GM18519 (cell line): ENCODE measurements at regions not wholly inside any gene's neighbourhood (a gene's known extent, or its start where the extent isn't known, plus 50 kb on each side); places are given as distances from the start of the nearest gene placed in this dataset.
"Not testable (repeated sequence)": the region's sequence is repeated elsewhere in the genome, so short reads cannot be mapped to it uniquely, and the experiment has no call there.

ENCODE experiments used
- ATAC-seq: cut with Tn5 transposase; IDR thresholded peaks from one replicate; pipeline ENCODE4 v1.9.1; 2021; ENCODE audit warnings: mild to moderate bottlenecking, moderate library complexity; ENCODE audit not compliant: unreplicated experiment, low FRiP score

DNA sequence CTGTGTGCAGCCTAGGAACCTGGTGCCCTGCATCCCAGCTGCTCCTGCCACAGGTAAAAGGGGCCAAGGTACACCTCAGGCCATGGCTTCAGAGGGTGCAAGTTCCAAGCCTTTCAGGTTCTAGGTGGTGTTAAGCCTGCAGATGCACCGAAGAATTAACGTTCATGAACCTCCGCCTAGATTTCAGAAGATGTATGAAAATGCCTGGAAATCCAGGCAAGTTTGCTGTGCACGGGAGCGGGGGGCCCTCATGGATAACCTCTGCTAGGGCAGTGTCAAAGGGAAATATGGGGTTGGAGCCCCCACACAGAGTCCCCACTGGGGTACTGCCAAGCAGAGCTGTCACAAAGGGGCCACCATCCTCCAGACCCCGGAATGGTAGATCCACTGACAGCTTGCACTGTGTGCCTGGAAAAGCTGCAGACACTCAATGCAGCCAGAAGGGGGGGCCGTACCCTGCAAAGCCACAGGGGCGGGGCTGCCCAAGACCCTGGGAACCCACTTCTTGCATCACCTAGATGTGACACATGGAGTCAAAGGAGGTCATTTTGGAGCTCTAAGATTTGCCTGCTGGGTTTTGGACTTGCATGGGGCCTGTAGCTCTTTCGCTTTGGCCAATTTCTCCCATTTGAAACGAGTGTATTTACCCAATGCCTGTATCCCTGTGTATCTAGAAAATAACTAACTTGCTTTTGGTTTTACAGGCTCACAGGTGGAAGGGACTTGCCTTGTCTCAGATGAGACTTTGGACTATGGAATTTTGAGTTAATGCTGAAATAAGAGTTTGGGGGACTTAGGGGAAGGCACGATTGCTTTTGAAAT is 145.2 kb upstream of the C1QTNF3 start:
- ATAC-seq = not testable (repeated sequence)

DNA sequence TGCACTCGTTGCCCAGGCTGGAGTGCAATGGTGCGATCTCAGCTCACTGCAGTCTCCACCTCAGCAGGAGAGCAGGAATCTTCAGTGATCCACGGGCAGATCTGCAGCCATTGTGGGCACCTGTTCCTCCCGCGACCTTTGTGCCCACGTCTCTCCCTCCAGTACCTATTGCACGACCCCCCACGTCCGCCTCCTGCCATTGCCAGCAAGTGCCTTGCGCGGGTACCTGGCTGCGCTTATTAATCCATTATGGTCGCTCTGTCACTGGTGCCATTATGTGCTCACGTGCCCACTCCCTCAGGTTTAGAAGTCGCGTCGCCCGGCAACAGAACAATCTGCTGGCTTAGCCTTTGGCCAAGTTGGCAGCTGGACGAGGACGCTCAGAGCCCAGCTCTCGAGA is 146.2 kb upstream of the C1QTNF3 start:
- not testable (repeated sequence) for ATAC-seq

- ATAC-seq = not testable (repeated sequence)
Observed at GRCh38 chr5:34189752-34190411, 146.9 kb upstream of the C1QTNF3 start.

DNA sequence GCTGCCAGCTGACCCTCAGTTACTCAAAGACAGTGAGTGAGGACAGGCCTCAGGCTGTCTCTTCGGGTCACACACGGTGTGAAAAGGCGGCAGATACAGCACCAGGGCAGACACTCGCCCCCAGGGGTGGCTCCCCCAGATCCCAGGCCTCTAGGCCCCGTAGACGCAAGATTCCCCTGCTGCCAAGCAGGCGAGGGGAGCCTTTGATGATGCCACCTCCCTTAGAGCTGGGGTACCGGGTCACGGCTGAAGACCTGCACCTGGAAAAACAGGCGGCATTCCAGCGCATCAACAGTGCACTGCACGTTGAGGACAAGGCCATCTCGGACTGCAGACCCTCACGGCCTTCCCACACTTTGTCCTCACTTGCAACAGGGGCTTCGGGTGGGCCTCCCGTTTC is 147.5 kb upstream of the C1QTNF3 start:
- ATAC-seq = not testable (repeated sequence)

DNA sequence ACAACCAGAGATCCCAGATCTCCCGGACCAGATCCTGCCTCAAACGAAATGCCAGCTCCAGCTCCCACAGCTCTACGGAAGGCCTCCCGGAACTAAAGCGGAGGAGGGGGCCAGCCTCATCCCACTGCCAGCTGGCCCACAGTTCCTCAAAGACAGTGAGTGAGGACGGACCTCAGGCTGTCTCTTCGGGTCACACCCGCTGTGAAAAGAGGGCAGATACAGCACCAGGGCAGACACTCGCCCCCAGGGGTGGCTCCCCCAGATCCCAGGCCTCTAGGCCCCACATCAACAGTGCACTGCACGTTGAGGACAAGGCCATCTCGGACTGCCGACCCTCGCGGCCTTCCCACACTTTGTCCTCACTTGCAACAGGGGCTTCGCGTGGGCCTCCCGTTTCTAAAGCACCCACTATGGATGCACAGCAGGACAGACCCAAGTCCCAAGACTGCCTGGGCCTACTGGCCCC is 148.3 kb upstream of the C1QTNF3 start:
- ATAC-seq = not testable (repeated sequence)

GRCh38 chr5:34192064-34192922 is 149.3 kb upstream of the C1QTNF3 start:
- ATAC-seq = not testable (repeated sequence)

GRCh38 chr5:34192923-34193262 is 149.9 kb upstream of the C1QTNF3 start:
- ATAC-seq = not testable (repeated sequence)

- ATAC-seq = not testable (repeated sequence)
Observed at GRCh38 chr5:34193297-34193696, 150.3 kb upstream of the C1QTNF3 start.

GRCh38 chr5:34193804-34194203 is 150.8 kb upstream of the C1QTNF3 start:
- not testable (repeated sequence) for ATAC-seq

GRCh38 chr5:34196091-34196490 is 153.1 kb upstream of the C1QTNF3 start:
- ATAC-seq = not testable (repeated sequence)

DNA sequence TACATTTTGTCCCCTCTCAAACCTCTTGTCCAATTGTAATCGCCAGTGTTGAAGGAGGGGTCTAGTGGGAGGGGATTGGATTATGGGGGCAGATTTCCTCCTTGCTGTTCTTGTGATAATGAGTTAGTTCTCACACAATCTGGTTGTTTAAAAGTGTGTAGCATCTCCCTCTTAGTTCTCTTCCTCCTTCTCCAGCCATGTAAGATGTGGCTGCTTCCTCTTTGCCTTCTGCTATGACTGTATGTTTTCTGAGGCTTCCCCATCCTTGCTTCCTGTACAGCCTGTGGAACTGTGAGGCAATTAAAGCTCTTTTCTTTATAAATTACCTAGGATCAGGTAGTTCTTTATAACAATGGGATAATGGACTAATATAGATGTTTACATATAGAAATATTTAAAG is 162.3 kb upstream of the C1QTNF3 start:
- not testable (repeated sequence) for ATAC-seq

- ATAC-seq = not testable (repeated sequence)
Observed at GRCh38 chr5:34217386-34217785, 174.4 kb upstream of the C1QTNF3 start.

DNA sequence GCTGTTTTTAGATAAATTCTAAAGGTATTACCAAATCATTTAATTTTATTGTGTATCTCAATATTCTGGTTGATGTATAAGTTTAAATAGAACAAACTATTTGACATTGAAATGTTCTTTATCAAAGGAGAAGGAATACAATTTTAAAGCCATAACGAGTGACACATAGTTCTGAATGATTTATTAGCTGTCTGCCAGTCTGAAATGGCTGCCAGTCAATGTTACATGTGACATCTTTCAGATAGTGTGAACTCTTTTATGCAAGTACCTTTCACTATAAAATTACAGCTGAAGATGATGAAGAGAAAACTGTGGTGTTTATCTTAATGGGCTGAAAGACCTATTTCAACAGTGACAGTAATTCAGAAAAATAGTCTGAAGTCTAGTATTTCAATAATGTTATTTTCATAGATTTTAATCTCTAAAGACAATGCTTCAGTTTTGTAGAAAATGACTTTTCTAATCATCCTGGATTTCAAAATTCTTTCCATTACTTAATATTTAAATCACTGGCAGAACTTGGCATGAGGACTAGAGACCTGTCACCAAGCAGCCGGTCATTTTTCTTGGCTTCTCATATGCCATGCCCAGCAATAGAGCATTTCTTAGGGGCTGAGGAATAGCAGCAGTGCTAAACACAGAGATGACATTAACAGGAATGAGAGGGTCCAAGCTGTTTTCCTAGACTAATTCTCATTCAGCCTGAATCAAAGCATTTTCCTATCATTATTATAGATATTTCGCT is 178.5 kb upstream of the C1QTNF3 start:
- not testable (repeated sequence) for ATAC-seq

GRCh38 chr5:34223158-34223557 is 180.1 kb upstream of the C1QTNF3 start:
- not testable (repeated sequence) for ATAC-seq

DNA sequence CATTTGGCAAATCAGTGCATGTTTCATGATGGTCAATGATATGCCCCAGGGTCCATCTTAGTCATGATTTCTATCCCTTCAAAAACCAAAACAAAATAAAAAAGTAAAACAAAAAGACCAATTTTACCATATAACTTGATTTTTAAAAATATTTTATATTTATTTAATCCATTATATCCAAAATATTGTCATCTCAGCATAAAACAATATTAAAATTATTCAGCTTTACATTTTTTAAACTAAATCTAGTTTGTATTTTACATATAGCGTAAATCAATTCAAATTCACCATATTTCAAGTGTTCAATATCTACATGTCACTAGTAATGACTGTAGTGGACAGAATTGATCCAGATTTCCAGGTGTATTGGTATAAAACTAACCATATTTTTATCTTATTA is 187.4 kb upstream of the C1QTNF3 start:
- not testable (repeated sequence) for ATAC-seq

GRCh38 chr5:34243802-34244201 is 200.8 kb upstream of the C1QTNF3 start:
- ATAC-seq = not testable (repeated sequence)

- not testable (repeated sequence) for ATAC-seq
Observed at GRCh38 chr5:34244281-34245031, 201.4 kb upstream of the C1QTNF3 start.

DNA sequence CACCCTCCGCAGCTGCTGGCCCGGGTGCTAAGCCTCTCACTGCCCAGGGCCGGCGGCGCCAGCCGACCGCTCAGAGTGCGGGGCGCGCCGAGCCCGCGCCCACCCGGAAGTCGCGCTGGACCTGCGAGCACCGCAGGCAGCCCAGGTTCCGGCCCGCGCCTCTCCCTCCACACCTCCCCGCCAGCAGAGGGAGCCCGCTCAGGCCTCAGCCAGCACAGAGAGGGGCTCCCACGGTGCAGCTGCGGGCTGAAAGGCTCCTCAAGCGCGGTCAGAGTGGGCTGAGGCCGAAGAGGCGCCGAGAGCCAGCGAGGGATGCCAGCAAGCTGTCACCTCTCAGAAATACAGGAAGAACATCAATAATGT is 202.0 kb upstream of the C1QTNF3 start:
- ATAC-seq = not testable (repeated sequence)

- ATAC-seq = not testable (repeated sequence)
Observed at GRCh38 chr5:34245813-34246212, 202.8 kb upstream of the C1QTNF3 start.
